GM18502 (cell line): ENCODE measurements at regions not wholly inside any gene's neighbourhood (a gene's known extent, or its start where the extent isn't known, plus 50 kb on each side); places are given as distances from the start of the nearest gene placed in this dataset.
"Not testable (repeated sequence)": the region's sequence is repeated elsewhere in the genome, so short reads cannot be mapped to it uniquely, and the experiment has no call there.

Experiments used
- ATAC-seq: cut with Tn5 transposase; IDR thresholded peaks from one replicate; pipeline ENCODE4 v1.9.1; 2021; ENCODE audit warnings: mild to moderate bottlenecking; ENCODE audit not compliant: unreplicated experiment, poor library complexity

GRCh38 chr11:69205743-69206612 is 50.2 kb downstream of the SMIM38 start:
- ATAC-seq: no peak

DNA sequence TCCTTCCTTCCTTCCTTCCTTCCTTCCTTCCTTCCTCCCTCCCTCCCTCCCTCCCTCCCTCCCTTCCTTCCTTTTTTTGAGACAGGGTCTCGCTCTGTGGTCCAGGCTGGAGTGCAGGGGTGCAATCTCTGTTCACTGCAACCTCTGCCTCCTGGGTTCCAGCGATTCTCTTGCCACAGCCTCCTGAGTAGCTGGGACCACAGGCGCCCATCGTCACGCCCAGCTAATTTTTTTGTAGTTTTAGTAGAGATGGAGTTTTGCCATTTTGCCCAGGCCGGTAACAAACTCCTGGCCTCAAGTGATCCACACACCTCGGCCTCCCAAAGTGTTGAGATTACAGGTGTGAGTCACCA is 50.9 kb downstream of the SMIM38 start:
- ATAC-seq: not testable (repeated sequence)

DNA sequence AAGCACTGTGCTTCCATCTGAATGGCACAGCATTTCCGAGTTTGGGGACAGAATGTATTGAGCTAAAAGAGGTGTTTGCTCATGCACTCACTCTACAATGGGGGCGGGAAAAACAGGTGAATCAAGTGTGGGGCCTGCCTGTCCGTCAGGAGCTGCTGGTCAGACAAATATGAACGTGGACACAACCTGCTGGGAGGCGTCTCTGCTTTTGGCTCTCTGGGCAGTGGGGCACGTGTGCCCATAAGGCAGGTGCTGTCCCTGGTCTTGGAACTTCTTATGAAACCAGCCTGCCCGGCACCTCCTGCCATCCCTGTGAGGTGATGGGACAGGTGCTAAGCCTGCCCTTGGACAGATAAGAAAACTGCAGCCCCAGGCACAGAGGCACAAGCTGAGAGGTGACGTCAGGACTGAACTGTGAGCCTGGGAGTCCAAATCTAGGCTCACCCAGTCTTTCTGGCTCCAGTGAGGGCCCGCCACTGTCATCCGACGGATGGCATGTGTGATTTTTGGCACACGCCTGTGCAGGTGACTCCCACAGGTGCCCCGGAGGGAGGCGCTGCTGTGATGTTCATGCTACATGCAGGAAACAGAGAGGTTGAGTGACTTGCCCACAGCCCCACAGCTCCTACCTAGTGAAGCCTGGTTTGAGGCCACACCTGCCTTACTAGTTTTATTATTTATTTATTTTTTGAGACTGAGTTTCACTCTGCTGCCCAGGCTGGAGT is 51.6 kb downstream of the SMIM38 start:
- ATAC-seq: no peak

- ATAC-seq: no peak
Measured at GRCh38 chr11:69208190-69209037, 52.7 kb downstream of the SMIM38 start.

DNA sequence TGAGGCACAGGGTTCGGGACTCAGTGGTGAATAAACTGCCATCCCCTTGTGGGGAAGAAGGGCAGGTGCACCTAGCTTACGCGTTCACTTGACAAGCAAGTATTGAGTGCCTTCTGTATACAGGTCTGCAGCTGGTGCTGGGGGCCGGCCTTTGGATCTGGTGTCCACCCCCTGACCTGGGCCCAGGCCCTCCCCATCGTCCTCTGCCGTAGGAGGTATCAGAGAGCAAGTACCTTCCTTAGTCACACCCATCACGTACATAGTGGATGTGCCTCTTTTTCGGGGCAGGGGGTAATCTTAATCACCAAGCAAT is 53.3 kb downstream of the SMIM38 start:
- ATAC-seq: no peak

DNA sequence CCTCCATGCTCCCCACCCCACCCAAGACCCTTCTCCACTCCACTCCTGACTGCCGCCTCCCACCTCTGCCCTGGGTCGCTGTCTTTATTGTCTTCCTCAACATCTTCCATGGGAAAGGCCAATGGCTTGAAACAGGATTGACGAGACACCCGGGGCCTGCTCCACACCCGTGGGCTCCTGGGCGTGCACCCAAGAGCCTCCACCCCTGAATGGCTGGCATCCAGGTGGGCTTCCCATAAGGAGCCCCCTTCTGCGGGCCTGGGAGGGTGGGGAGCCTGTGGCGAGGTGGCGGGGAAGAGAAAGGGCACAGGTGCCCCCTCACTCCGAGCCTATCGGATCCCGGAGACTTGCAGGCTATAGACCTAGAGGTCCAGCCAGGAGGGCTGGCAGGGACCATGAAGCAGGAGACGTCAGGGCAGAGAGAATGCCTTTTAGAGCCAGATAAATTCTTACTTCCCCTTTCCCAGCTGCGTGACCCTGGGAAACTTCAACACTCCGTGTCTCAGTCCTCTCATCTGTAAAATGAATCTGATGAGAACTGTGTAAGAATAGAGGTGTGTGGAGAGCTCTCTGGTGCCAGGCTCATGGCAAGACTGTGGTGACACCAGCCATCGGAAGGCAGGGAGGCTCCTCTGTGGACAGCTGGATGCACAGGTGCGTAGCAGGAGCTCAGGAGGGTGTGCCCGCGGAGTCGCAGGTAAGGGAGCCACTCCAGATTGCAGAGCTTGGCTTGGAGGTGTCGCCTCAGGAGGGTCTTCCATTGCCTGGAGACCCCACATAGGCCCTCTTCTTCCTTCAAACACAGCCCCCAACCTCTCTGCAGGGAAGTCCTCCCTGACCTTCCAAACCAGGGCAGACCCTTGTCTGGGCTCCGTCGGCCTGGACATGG is 53.9 kb downstream of the SMIM38 start:
- no peak for ATAC-seq

- peak; percentile 43 for ATAC-seq
Measured at GRCh38 chr11:69210310-69211035, 54.7 kb downstream of the SMIM38 start.

GRCh38 chr11:69211540-69211919 is 55.8 kb downstream of the SMIM38 start:
- no peak for ATAC-seq

- no peak for ATAC-seq
Measured at GRCh38 chr11:69211920-69212797, 56.4 kb downstream of the SMIM38 start.

DNA sequence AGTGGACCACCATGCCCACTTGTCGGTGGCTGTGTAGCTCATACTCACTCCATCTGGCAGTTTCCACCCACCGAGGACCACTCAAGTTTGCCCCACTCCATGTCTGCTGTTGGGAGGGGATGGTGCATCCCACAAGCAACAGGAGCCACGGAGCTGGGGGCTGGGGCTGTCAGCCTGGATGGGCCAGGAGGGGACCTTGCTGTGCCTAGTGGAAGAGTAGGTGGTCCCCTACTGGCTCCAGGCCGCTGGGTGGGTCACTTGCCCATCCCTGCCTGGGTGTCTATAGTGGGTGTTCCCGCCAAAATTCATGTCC is 57.0 kb downstream of the SMIM38 start:
- ATAC-seq: no peak

- no peak for ATAC-seq
Measured at GRCh38 chr11:69213316-69213715, 57.6 kb downstream of the SMIM38 start.

DNA sequence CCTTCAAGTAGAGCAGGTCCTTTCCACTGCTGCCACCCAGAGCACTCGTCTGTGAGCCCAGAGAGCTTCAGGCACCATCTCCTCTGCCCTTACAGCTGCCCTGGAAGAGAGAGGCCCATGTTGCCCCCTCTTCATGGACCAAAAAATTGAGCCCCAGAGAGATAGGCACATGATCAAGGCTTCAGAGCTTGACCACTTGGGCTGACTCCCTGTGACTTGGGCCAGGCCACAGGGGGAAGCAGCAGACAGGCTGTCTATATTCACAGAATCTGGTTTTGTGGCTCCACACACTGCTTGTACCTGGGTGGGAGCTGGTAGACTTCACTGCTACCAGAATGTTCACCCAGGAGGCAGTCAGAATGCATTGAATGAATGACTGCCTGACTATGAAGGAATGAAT is 58.2 kb downstream of the SMIM38 start:
- ATAC-seq: no peak

GRCh38 chr11:69215216-69215615 is 59.5 kb downstream of the SMIM38 start:
- ATAC-seq: no peak

DNA sequence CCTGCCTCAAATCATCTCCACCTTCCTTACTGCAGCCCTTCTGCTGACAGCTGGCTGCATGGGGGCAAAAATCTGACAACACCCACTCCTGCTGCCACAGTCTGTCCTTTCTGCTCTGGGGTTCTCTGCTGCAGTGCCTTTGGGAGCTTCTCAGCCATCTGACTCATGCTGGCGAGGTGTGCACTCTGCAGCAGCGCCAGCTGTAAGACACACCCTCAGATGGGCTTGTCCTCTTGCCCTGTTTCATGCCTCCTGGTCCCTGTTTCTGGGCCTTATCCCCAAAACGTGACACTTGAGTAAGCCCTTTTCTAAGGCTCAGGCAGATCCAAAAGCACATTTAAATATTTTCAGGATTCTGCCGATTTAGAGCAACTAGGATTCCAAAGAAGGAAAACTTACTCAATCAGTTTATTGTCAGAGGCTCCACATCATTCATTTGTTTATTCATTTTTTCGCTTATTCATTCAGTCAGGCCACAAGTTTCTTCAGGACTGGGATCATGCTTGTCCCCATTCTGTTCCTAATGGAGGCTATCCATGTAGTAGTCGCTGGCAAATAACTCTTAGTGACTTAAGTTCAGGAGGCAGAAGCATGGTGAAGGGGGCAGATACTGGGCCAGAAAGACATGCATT is 60.2 kb downstream of the SMIM38 start:
- ATAC-seq: no peak

- ATAC-seq: no peak
Measured at GRCh38 chr11:69216647-69217051, 60.9 kb downstream of the SMIM38 start.

GRCh38 chr11:69217276-69218105 is 61.8 kb downstream of the SMIM38 start:
- no peak for ATAC-seq

DNA sequence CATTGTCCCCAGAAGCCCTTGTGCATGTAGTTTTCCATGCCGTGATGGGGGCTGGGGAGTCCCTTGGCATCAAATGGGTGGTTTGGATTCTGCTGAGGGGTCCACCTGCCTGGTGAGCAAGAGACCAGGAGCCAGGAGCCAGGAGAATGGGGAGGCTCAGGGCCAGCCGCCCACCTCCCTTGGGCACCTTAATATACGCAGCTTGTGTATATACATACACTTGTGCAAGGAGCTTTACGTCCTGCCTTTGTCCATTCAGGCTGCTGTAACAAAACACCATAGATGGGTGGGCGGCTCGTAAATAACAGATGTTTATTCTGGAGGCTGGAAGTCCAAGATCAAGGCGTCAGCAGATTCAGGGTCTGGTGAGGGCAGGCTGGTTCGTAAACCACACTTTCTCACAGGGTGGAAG is 62.5 kb downstream of the SMIM38 start:
- ATAC-seq: no peak
